SU-DHL-6 (cell line): ENCODE measurements at regions not wholly inside any gene's neighbourhood (a gene's known extent, or its start where the extent isn't known, plus 50 kb on each side); places are given as distances from the start of the nearest gene placed in this dataset.

Experiments used
- EZH2phosphoT487 ChIP-seq: fragments of 200-600 bp; sonication (generic), shearing (Covaris generic); conservative IDR thresholded peaks from 2 replicates; pipeline ENCODE4 v1.6.1; 2018; ENCODE audit warnings: mild to moderate bottlenecking, antibody characterized with exemption, low read length, moderate library complexity, mixed read lengths
- TF ChIP-seq, protein P1 (sequence below): fragments of 200-600 bp; sonication (generic); IDR thresholded peaks from one replicate; pipeline ENCODE4 v1.5.1; 2017; ENCODE audit warnings: antibody characterized with exemption, mild to moderate bottlenecking, low read length, moderate library complexity; ENCODE audit not compliant: insufficient read depth, poor library complexity, severe bottlenecking

- TF ChIP-seq, protein P1, sequence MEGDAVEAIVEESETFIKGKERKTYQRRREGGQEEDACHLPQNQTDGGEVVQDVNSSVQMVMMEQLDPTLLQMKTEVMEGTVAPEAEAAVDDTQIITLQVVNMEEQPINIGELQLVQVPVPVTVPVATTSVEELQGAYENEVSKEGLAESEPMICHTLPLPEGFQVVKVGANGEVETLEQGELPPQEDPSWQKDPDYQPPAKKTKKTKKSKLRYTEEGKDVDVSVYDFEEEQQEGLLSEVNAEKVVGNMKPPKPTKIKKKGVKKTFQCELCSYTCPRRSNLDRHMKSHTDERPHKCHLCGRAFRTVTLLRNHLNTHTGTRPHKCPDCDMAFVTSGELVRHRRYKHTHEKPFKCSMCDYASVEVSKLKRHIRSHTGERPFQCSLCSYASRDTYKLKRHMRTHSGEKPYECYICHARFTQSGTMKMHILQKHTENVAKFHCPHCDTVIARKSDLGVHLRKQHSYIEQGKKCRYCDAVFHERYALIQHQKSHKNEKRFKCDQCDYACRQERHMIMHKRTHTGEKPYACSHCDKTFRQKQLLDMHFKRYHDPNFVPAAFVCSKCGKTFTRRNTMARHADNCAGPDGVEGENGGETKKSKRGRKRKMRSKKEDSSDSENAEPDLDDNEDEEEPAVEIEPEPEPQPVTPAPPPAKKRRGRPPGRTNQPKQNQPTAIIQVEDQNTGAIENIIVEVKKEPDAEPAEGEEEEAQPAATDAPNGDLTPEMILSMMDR = no peak
- no peak for TF ChIP-seq EZH2phosphoT487
Observed at GRCh38 chr11:15602047-15602446, 487.3 kb downstream of the INSC start.
